ENCODE measurements at regions not wholly inside any gene's neighbourhood (a gene's known extent, or its start where the extent isn't known, plus 50 kb on each side); places are given as distances from the start of the nearest gene placed in this dataset.

- no peaks in the 10 kb centered on the region for H3K36me3 ChIP-seq (ENCODE audit: insufficient read depth, low read length)
- no peaks in the 10 kb centered on the region for H3K9me3 ChIP-seq (ENCODE audit: low read depth, low read length)
- DNase-seq (ENCODE audit: low read depth, low spot score): no peak
- H3K9ac ChIP-seq (ENCODE audit: insufficient read length): no peak overlapping the region
- TF ChIP-seq POLR2AphosphoS5 (IDR thresholded peaks at IDR 0.05; ENCODE audit: borderline replicate concordance, low read depth, low read length) (no peak), FOXP2 (optimal IDR thresholded peaks at IDR 0.05; ENCODE audit: control extremely low read depth, extremely low read length, insufficient read depth) (no peak), EZH2 (IDR thresholded peaks at IDR 0.05) (no peak)
- H3K4me3 ChIP-seq: no peak overlapping the region
- no peak overlapping the region for H3K27ac ChIP-seq
Measured at GRCh38 chr1:191368891-191369654, 789.2 kb upstream of the RGS18 start.

GRCh38 chr1:191371626-191372025, 786.6 kb upstream of the RGS18 start:
- Histone ChIP-seq H3K4me3 (no peak overlapping the region), H3K9ac (ENCODE audit: insufficient read length) (no peak overlapping the region), H3K27ac (no peak overlapping the region), H3K9me3 (ENCODE audit: low read depth, low read length) (no peaks in the 10 kb centered on the region), H3K36me3 (ENCODE audit: insufficient read depth, low read length) (no peaks in the 10 kb centered on the region)
- DNase-seq (ENCODE audit: low read depth, low spot score): no peak
- TF ChIP-seq EZH2 (IDR thresholded peaks at IDR 0.05): no peak
- TF ChIP-seq POLR2AphosphoS5 (IDR thresholded peaks at IDR 0.05; ENCODE audit: borderline replicate concordance, low read depth, low read length): no peak
- TF ChIP-seq FOXP2 (optimal IDR thresholded peaks at IDR 0.05; ENCODE audit: control extremely low read depth, extremely low read length, insufficient read depth): no peak

- Histone ChIP-seq H3K4me3 (no peak overlapping the region), H3K36me3 (ENCODE audit: insufficient read depth, low read length) (no peaks in the 10 kb centered on the region), H3K27ac (no peak overlapping the region), H3K9me3 (ENCODE audit: low read depth, low read length) (no peaks in the 10 kb centered on the region; the same call in 1 of the 2 replicates), H3K9ac (ENCODE audit: insufficient read length) (no peak overlapping the region)
- TF ChIP-seq FOXP2 (optimal IDR thresholded peaks at IDR 0.05; ENCODE audit: control extremely low read depth, extremely low read length, insufficient read depth) (no peak), EZH2 (IDR thresholded peaks at IDR 0.05) (no peak), POLR2AphosphoS5 (IDR thresholded peaks at IDR 0.05; ENCODE audit: borderline replicate concordance, low read depth, low read length) (no peak)
- no peak for DNase-seq (ENCODE audit: low read depth, low spot score)
Measured at GRCh38 chr1:191388283-191388682, 770.0 kb upstream of the RGS18 start.

GRCh38 chr1:191396622-191397021, 761.6 kb upstream of the RGS18 start:
- Histone ChIP-seq H3K9ac (ENCODE audit: insufficient read length) (no peak overlapping the region), H3K27ac (no peak overlapping the region), H3K4me3 (no peak overlapping the region), H3K9me3 (ENCODE audit: low read depth, low read length) (no peaks in the 10 kb centered on the region), H3K36me3 (ENCODE audit: insufficient read depth, low read length) (no peaks in the 10 kb centered on the region)
- DNase-seq (ENCODE audit: low read depth, low spot score): no peak
- no peak for TF ChIP-seq EZH2 (IDR thresholded peaks at IDR 0.05)
- no peak for TF ChIP-seq POLR2AphosphoS5 (IDR thresholded peaks at IDR 0.05; ENCODE audit: borderline replicate concordance, low read depth, low read length)
- TF ChIP-seq FOXP2 (optimal IDR thresholded peaks at IDR 0.05; ENCODE audit: control extremely low read depth, extremely low read length, insufficient read depth): no peak

- Histone ChIP-seq H3K27ac (no peak overlapping the region), H3K9ac (ENCODE audit: insufficient read length) (no peak overlapping the region), H3K4me3 (no peak overlapping the region), H3K36me3 (ENCODE audit: insufficient read depth, low read length) (no peaks in the 10 kb centered on the region), H3K9me3 (ENCODE audit: low read depth, low read length) (no peaks in the 10 kb centered on the region)
- TF ChIP-seq POLR2AphosphoS5 (IDR thresholded peaks at IDR 0.05; ENCODE audit: borderline replicate concordance, low read depth, low read length) (no peak), EZH2 (IDR thresholded peaks at IDR 0.05) (no peak), FOXP2 (optimal IDR thresholded peaks at IDR 0.05; ENCODE audit: control extremely low read depth, extremely low read length, insufficient read depth) (no peak)
- no peak for DNase-seq (ENCODE audit: low read depth, low spot score)
Measured at GRCh38 chr1:191398551-191398950, 759.7 kb upstream of the RGS18 start.

GRCh38 chr1:191405417-191405816, 752.8 kb upstream of the RGS18 start:
- Histone ChIP-seq H3K27ac (no peak overlapping the region), H3K9me3 (ENCODE audit: low read depth, low read length) (no peaks in the 10 kb centered on the region), H3K4me3 (no peak overlapping the region), H3K9ac (ENCODE audit: insufficient read length) (no peak overlapping the region), H3K36me3 (ENCODE audit: insufficient read depth, low read length) (no peaks in the 10 kb centered on the region)
- TF ChIP-seq POLR2AphosphoS5 (IDR thresholded peaks at IDR 0.05; ENCODE audit: borderline replicate concordance, low read depth, low read length) (no peak), EZH2 (IDR thresholded peaks at IDR 0.05) (no peak), FOXP2 (optimal IDR thresholded peaks at IDR 0.05; ENCODE audit: control extremely low read depth, extremely low read length, insufficient read depth) (no peak)
- DNase-seq (ENCODE audit: low read depth, low spot score): no peak

GRCh38 chr1:191414981-191415640, 743.2 kb upstream of the RGS18 start:
- H3K9me3 ChIP-seq (ENCODE audit: low read depth, low read length): no peaks in the 10 kb centered on the region

GRCh38 chr1:191419842-191420241, 738.4 kb upstream of the RGS18 start:
- H3K9ac ChIP-seq (ENCODE audit: insufficient read length): no peak overlapping the region
- TF ChIP-seq FOXP2 (optimal IDR thresholded peaks at IDR 0.05; ENCODE audit: control extremely low read depth, extremely low read length, insufficient read depth): no peak

More at GRCh38 chr1:191414981-191415640, 743.2 kb upstream of the RGS18 start:
- no peak overlapping the region for H3K4me3 ChIP-seq
- TF ChIP-seq POLR2AphosphoS5 (IDR thresholded peaks at IDR 0.05; ENCODE audit: borderline replicate concordance, low read depth, low read length): no peak
- TF ChIP-seq EZH2 (IDR thresholded peaks at IDR 0.05): no peak
- TF ChIP-seq FOXP2 (optimal IDR thresholded peaks at IDR 0.05; ENCODE audit: control extremely low read depth, extremely low read length, insufficient read depth): no peak
- H3K27ac ChIP-seq: no peak overlapping the region
- H3K9ac ChIP-seq (ENCODE audit: insufficient read length): no peak overlapping the region
- DNase-seq (ENCODE audit: low read depth, low spot score): no peak
- no peaks in the 10 kb centered on the region for H3K36me3 ChIP-seq (ENCODE audit: insufficient read depth, low read length)

More at GRCh38 chr1:191419842-191420241, 738.4 kb upstream of the RGS18 start:
- peak; percentile 12 for DNase-seq (ENCODE audit: low read depth, low spot score)
- Histone ChIP-seq H3K4me3 (no peak overlapping the region), H3K36me3 (ENCODE audit: insufficient read depth, low read length) (no peaks in the 10 kb centered on the region), H3K27ac (no peak overlapping the region), H3K9me3 (ENCODE audit: low read depth, low read length) (no peaks in the 10 kb centered on the region)
